ENCODE measurements at regions not wholly inside any gene's neighbourhood (a gene's known extent, or its start where the extent isn't known, plus 50 kb on each side); places are given as distances from the start of the nearest gene placed in this dataset.

DNA sequence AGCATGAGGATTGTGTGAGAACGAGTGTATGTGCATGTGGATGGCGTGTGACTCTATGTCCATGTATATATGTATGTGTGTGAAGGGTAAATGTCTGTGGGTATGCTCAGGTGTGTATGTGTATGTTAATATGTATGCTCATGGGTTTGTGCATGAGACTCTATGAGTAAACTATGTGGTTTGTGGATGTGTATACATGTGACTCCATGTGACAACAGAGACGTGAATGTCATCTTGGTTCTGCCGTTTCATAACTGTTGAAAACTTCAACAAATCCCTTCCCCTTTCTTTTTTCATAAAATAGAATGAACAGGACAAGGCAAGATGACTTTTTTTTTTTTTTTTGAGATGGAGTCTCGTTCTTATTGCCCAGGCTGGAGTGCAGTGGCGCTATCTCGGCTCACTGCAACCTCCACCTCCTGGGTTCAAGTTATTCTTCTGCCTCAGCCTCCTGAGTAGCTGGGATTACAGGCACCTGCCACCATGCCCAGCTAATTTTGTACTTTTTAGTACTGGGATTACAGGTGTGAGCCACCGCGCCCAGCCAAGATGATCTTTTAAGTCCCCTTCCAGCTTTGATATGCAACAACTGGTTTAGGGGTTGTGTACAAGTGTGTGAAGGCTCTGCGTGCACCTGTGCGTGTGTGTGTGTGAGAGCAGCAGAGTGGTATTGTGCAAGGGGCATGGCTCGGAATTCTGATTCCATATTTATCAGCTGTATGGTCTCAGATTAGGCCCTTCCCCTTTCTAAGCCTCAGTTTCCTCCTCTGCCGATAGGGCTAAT, 106.3 kb downstream of the EBNA1BP2 start:
- TF ChIP-seq, protein P1, sequence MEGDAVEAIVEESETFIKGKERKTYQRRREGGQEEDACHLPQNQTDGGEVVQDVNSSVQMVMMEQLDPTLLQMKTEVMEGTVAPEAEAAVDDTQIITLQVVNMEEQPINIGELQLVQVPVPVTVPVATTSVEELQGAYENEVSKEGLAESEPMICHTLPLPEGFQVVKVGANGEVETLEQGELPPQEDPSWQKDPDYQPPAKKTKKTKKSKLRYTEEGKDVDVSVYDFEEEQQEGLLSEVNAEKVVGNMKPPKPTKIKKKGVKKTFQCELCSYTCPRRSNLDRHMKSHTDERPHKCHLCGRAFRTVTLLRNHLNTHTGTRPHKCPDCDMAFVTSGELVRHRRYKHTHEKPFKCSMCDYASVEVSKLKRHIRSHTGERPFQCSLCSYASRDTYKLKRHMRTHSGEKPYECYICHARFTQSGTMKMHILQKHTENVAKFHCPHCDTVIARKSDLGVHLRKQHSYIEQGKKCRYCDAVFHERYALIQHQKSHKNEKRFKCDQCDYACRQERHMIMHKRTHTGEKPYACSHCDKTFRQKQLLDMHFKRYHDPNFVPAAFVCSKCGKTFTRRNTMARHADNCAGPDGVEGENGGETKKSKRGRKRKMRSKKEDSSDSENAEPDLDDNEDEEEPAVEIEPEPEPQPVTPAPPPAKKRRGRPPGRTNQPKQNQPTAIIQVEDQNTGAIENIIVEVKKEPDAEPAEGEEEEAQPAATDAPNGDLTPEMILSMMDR (IDR thresholded peaks at IDR 0.05): no peak
- no peak for TF ChIP-seq POLR2AphosphoS5 (IDR thresholded peaks at IDR 0.05)
- TF ChIP-seq POLR2A (IDR thresholded peaks at IDR 0.05): no peak
